SK-N-SH (cell line): ENCODE measurements at regions not wholly inside any gene's neighbourhood (a gene's known extent, or its start where the extent isn't known, plus 50 kb on each side); places are given as distances from the start of the nearest gene placed in this dataset.

Experiments used
- CTCF ChIA-PET: fragments of 300-600, 350-600 bp; formaldehyde crosslinking; extraction: SDS; loops from one replicate; lab custom pipeline; 2021; lab: Yijun Ruan, JAX
- POLR2A ChIA-PET: fragments of 350-600 bp; sonication (Branson Sonifier 250); formaldehyde crosslinking; extraction: SDS; loops from one replicate; lab custom pipeline; 2020; ENCODE audit warnings: antibody characterized with exemption, inconsistent platforms; lab: Yijun Ruan, JAX
- DNase-seq: peaks from one replicate; pipeline ENCODE4 v3.0.0; 2012
- H2AFZ ChIP-seq: fragments of 200-600 bp; sonication (generic); 2 replicates; pipeline ENCODE4 v1.8.1; 2016; ENCODE audit warnings: antibody characterized with exemption, mild to moderate bottlenecking, low read depth
- H3F3A ChIP-seq: fragments of 200-600 bp; sonication (generic); replicated peaks from 2 replicates; pipeline ENCODE3; 2016; ENCODE audit warnings: antibody characterized with exemption, mild to moderate bottlenecking; ENCODE audit not compliant: insufficient read depth
- H3K27ac ChIP-seq, 2 experiments: fragments of 200-500 bp in 1 of 2; fragments of 200-600 bp in 1 of 2; sonication (Bioruptor generic) in 1 of 2; sonication (generic), shearing (Covaris generic) in 1 of 2; 2 replicates each; pipeline versions ENCODE4 v1.5.1 to v1.6.1; 2014 to 2016; ENCODE audit warnings: low read depth in 2 of 2, inconsistent platforms in 1 of 2, low read length in 1 of 2, mild to moderate bottlenecking in 1 of 2, mixed read lengths in 1 of 2
- H3K27me3 ChIP-seq: fragments of 200-600 bp; sonication (generic), shearing (Covaris generic); 2 replicates; pipeline ENCODE4 v1.6.1; 2016; ENCODE audit warnings: mixed run types; ENCODE audit not compliant: insufficient read depth
- H3K36me3 ChIP-seq, 2 experiments: fragments of 200-500 bp in 1 of 2; fragments of 200-600 bp in 1 of 2; sonication (Bioruptor generic) in 1 of 2; sonication (generic) in 1 of 2; replicated peaks in 1 of 2; 2 replicates each; pipeline versions ENCODE3 to v1.5.1; 2014 to 2016; ENCODE audit warnings: low read length in 1 of 2, mild to moderate bottlenecking in 1 of 2; ENCODE audit not compliant: insufficient read depth in 2 of 2, control insufficient read depth in 1 of 2
- H3K4me1 ChIP-seq, 2 experiments: fragments of 200-500 bp in 1 of 2; fragments of 200-600 bp in 1 of 2; sonication (Bioruptor generic) in 1 of 2; sonication (generic), shearing (Covaris generic) in 1 of 2; 2 replicates each; pipeline versions ENCODE4 v1.5.1 to v1.6.1; 2014 to 2016; ENCODE audit warnings: low read depth in 1 of 2, low read length in 1 of 2, mixed run types in 1 of 2; ENCODE audit not compliant: insufficient read depth in 2 of 2, control insufficient read depth in 1 of 2
- H3K4me2 ChIP-seq: fragments of 200-600 bp; sonication (generic), shearing (Covaris generic); 2 replicates; pipeline ENCODE4 v1.6.1; 2017; ENCODE audit warnings: mixed run types
- H3K4me3 ChIP-seq, 2 experiments: fragments of 200-500 bp in 1 of 2; fragments of 200-600 bp in 1 of 2; sonication (Bioruptor generic) in 1 of 2; sonication (generic), shearing (Covaris generic) in 1 of 2; 2 replicates each; pipeline versions ENCODE4 v1.5.1 to v1.8.1; 2014 to 2016; ENCODE audit warnings: low read depth in 2 of 2, inconsistent platforms in 1 of 2, low read length in 1 of 2, mild to moderate bottlenecking in 1 of 2, mixed read lengths in 1 of 2, moderate library complexity in 1 of 2
- H3K79me2 ChIP-seq: fragments of 200-600 bp; sonication (generic); 2 replicates; pipeline ENCODE4 v1.8.1; 2017; ENCODE audit warnings: mild to moderate bottlenecking; ENCODE audit not compliant: insufficient read depth
- H3K9ac ChIP-seq: fragments of 200-600 bp; sonication (generic); 2 replicates; pipeline ENCODE4 v1.6.1; 2017; ENCODE audit warnings: mixed run types
- H3K9me2 ChIP-seq: fragments of 200-600 bp; sonication (generic); 2 replicates; pipeline ENCODE4 v1.6.1; 2017; ENCODE audit warnings: mixed run types
- H3K9me3 ChIP-seq: fragments of 200-600 bp; sonication (generic); 2 replicates; pipeline ENCODE4 v1.6.1; 2017; ENCODE audit warnings: mixed run types, mild to moderate bottlenecking, moderate library complexity
- H4K20me1 ChIP-seq: fragments of 200-600 bp; sonication (generic); 2 replicates; pipeline ENCODE4 v1.6.1; 2017; ENCODE audit warnings: mild to moderate bottlenecking, mixed run types; ENCODE audit not compliant: insufficient read depth
- CHD2 ChIP-seq: fragments of 150-350 bp; IDR thresholded peaks from 2 replicates; pipeline ENCODE4 v1.6.1; 2018; ENCODE audit warnings: low read length; ENCODE audit not compliant: partially characterized antibody
- ELF1 ChIP-seq: IDR thresholded peaks from 2 replicates; pipeline ENCODE4 v1.4.0; 2012
- GABPA ChIP-seq: IDR thresholded peaks from 2 replicates; pipeline ENCODE4 v1.4.0; 2012; ENCODE audit warnings: low read depth, mild to moderate bottlenecking
- IRF3 ChIP-seq: fragments of 150-350 bp; IDR thresholded peaks from 2 replicates; pipeline ENCODE4 v1.6.1; 2016; ENCODE audit warnings: mild to moderate bottlenecking, low read depth, low read length
- MAX ChIP-seq: IDR thresholded peaks from 2 replicates; pipeline ENCODE4 v1.4.0; 2012; ENCODE audit warnings: low read depth
- MXI1 ChIP-seq: IDR thresholded peaks from 2 replicates; pipeline ENCODE4 v1.6.1; 2012; ENCODE audit warnings: mild to moderate bottlenecking, low read depth, low read length, improper control_type of control experiment
- NFIC ChIP-seq: IDR thresholded peaks from 2 replicates; pipeline ENCODE4 v1.4.0; 2012; ENCODE audit warnings: borderline replicate concordance
- POLR2AphosphoS5 ChIP-seq: IDR thresholded peaks from 2 replicates; pipeline ENCODE4 v1.6.1; 2012; ENCODE audit warnings: low read depth, low read length
- RAD21 ChIP-seq: IDR thresholded peaks from 2 replicates; pipeline ENCODE4 v1.6.1; 2012; ENCODE audit warnings: mild to moderate bottlenecking, low read length
- REST ChIP-seq: IDR thresholded peaks from 2 replicates; pipeline ENCODE4 v1.6.1; 2012; ENCODE audit warnings: mild to moderate bottlenecking, low read depth, low read length, moderate library complexity
- RFX5 ChIP-seq: IDR thresholded peaks from 2 replicates; pipeline ENCODE4 v1.6.1; 2012; ENCODE audit warnings: mild to moderate bottlenecking, improper control_type of control experiment, low read length
- RXRA ChIP-seq: IDR thresholded peaks from 2 replicates; pipeline ENCODE4 v1.4.0; 2012; ENCODE audit warnings: low read depth, mild to moderate bottlenecking, borderline replicate concordance
- SIN3A ChIP-seq: IDR thresholded peaks from 2 replicates; pipeline ENCODE4 v1.6.1; 2012; ENCODE audit warnings: low read depth, mild to moderate bottlenecking, low read length, moderate library complexity, borderline replicate concordance
- TEAD4 ChIP-seq: IDR thresholded peaks from 2 replicates; pipeline ENCODE4 v1.4.0; 2012; ENCODE audit warnings: mild to moderate bottlenecking, borderline replicate concordance; ENCODE audit not compliant: insufficient read depth
- USF1 ChIP-seq: IDR thresholded peaks from 2 replicates; pipeline ENCODE4 v1.4.0; 2012; ENCODE audit warnings: low read depth, borderline replicate concordance
- USF2 ChIP-seq: fragments of 150-350 bp; IDR thresholded peaks from 2 replicates; pipeline ENCODE4 v1.6.1; 2017; ENCODE audit warnings: antibody characterized with exemption, low read length, low read depth, borderline replicate concordance
- YY1 ChIP-seq: IDR thresholded peaks from 2 replicates; pipeline ENCODE4 v1.4.0; 2012; ENCODE audit warnings: low read depth, mild to moderate bottlenecking
- WGBS: methylation state at CpG from one replicate; pipeline ENCODE4 v1.1.6; 2017; ENCODE audit warnings: low lambda C conversion rate; 5-methylcytosine and 5-hydroxymethylcytosine counted together

- H3K9me3 ChIP-seq = no peaks in the 10 kb centered on the region
- no peak overlapping the region for H2AFZ ChIP-seq
- H4K20me1 ChIP-seq = no peaks in the 10 kb centered on the region
- POLR2A ChIA-PET = no interaction called here
- no peaks in the 10 kb centered on the region for H3F3A ChIP-seq
- H3K4me2 ChIP-seq = no peak overlapping the region
- no peak overlapping the region for H3K27ac ChIP-seq
- H3K79me2 ChIP-seq = no peaks in the 10 kb centered on the region
- H3K36me3 ChIP-seq = no peaks in the 10 kb centered on the region
- H3K9me2 ChIP-seq = no peaks in the 10 kb centered on the region
- H3K4me1 ChIP-seq = no peaks in the 10 kb centered on the region
- DNase-seq = no peak
- CTCF ChIA-PET = no interaction called here
- no peak for TF ChIP-seq SIN3A
- TF ChIP-seq IRF3 = no peak
- TF ChIP-seq POLR2AphosphoS5 = no peak
- no peak for TF ChIP-seq TEAD4
- TF ChIP-seq RFX5 = no peak
- no peak for TF ChIP-seq USF1
- no peak for TF ChIP-seq MXI1
- no peak for TF ChIP-seq RXRA
- no peak for TF ChIP-seq CHD2
- TF ChIP-seq YY1 = no peak
- no peak for TF ChIP-seq ELF1
- no peak for TF ChIP-seq MAX
- no peak for TF ChIP-seq NFIC
- TF ChIP-seq GABPA = no peak
- H3K9ac ChIP-seq = no peak overlapping the region
- WGBS = 6% methylated on average over 1 of the region's 1 CpG
- H3K27me3 ChIP-seq = no peaks in the 10 kb centered on the region
- no peak overlapping the region for H3K4me3 ChIP-seq
These were observed 218.0 kb upstream of the AGA start for GRCh38 chr4:177660223-177660622.

GRCh38 chr4:177667687-177668086 is 225.4 kb upstream of the AGA start:
- peaks cover 24% of the 10 kb centered on the region for H3K27me3 ChIP-seq
- no peaks in the 10 kb centered on the region for H3K9me3 ChIP-seq
- POLR2A ChIA-PET = no interaction called here
- no peak overlapping the region for H3K27ac ChIP-seq
- WGBS = 4% methylated on average over 5 of the region's 5 CpGs
- H3F3A ChIP-seq = no peaks in the 10 kb centered on the region
- no peaks in the 10 kb centered on the region for H3K4me1 ChIP-seq
- H4K20me1 ChIP-seq = no peaks in the 10 kb centered on the region
- H3K36me3 ChIP-seq = no peaks in the 10 kb centered on the region
- no peaks in the 10 kb centered on the region for H3K79me2 ChIP-seq
- no peak overlapping the region for H3K4me2 ChIP-seq
- no peak overlapping the region for H3K9ac ChIP-seq
- no peak for DNase-seq
- H3K9me2 ChIP-seq = no peaks in the 10 kb centered on the region
- CTCF ChIA-PET = interaction anchor here (1.2 kb wide), 2 partner anchors 9 to 20 kb away, joined by 4 to 8 read pairs; no protein-coding TSS in a partner anchor
- no peak overlapping the region for H3K4me3 ChIP-seq
- no peak overlapping the region for H2AFZ ChIP-seq
- TF ChIP-seq NFIC (no peak), USF2 (no peak), SIN3A (no peak), REST (no peak), RFX5 (no peak), USF1 (no peak), RAD21 (peak; percentile 60), TEAD4 (no peak), IRF3 (no peak)
